ENCODE measurements at regions not wholly inside any gene's neighbourhood (a gene's known extent, or its start where the extent isn't known, plus 50 kb on each side); places are given as distances from the start of the nearest gene placed in this dataset.

- TF ChIP-seq ZSCAN12 (CRISPR knock-in tag; IDR thresholded peaks at IDR 0.05): no peak
- no peak for TF ChIP-seq AFF4 (CRISPR knock-in tag; IDR thresholded peaks at IDR 0.05)
- TF ChIP-seq RXRA (CRISPR knock-in tag; IDR thresholded peaks at IDR 0.05): no peak
- TF ChIP-seq ZNF407 (CRISPR knock-in tag; IDR thresholded peaks at IDR 0.05; ENCODE audit: not compliant biosample characterization): no peak
- no peak for TF ChIP-seq MYC (CRISPR knock-in tag; IDR thresholded peaks at IDR 0.05; ENCODE audit: borderline replicate concordance)
- TF ChIP-seq CTCF (CRISPR knock-in tag; IDR thresholded peaks at IDR 0.05): no peak
Measured at GRCh38 chr5:164224236-164224635, 718.8 kb downstream of the MAT2B start.
